Thoracic aorta (tissue), 2 donors: ENCODE measurements at regions not wholly inside any gene's neighbourhood (a gene's known extent, or its start where the extent isn't known, plus 50 kb on each side); places are given as distances from the start of the nearest gene placed in this dataset.

Experiments used
- ATAC-seq: fragments of 150-250 bp; one replicate; pipeline ENCODE4 v1.8.0; 2017; ENCODE audit warnings: low read depth; ENCODE audit not compliant: insufficient number of reproducible peaks, low FRiP score
- DNase-seq: peaks from one replicate; pipeline ENCODE4 v3.0.0-alpha.2; 2020; ENCODE audit warnings: low spot score
- H3K27ac ChIP-seq, 2 donors: fragments of 200-600 bp; sonication (generic); 1 replicate in 1 of 2; 2 replicates in 1 of 2; pipeline ENCODE4 v1.5.1; 2016; ENCODE audit warnings: mild to moderate bottlenecking in 2 of 2, moderate library complexity in 2 of 2
- H3K27me3 ChIP-seq: fragments of 200-600 bp; sonication (generic); replicated peaks from 2 replicates; pipeline ENCODE4 v1.6.0; 2016; ENCODE audit warnings: mild to moderate bottlenecking; ENCODE audit not compliant: insufficient read depth
- H3K36me3 ChIP-seq: fragments of 200-600 bp; sonication (generic); one replicate; pipeline ENCODE4 v1.5.1; 2016
- H3K4me1 ChIP-seq, 2 donors: fragments of 200-600 bp; sonication (generic); 1 replicate in 1 of 2; 2 replicates in 1 of 2; pipeline versions ENCODE4 v1.5.1 to v1.6.0; 2016; ENCODE audit warnings: low read depth in 2 of 2, mild to moderate bottlenecking in 1 of 2; ENCODE audit not compliant: control insufficient read depth in 1 of 2
- H3K4me3 ChIP-seq: fragments of 200-600 bp; sonication (generic); 2 replicates; pipeline ENCODE4 v1.5.1; 2016; ENCODE audit warnings: mild to moderate bottlenecking
- H3K9me3 ChIP-seq: fragments of 200-600 bp; sonication (generic); 2 replicates; pipeline ENCODE4 v1.5.1; 2016
- TF ChIP-seq, protein P1 (sequence below): fragments of 200-600 bp; sonication (generic); IDR thresholded peaks from one replicate; pipeline ENCODE4 v1.5.1; 2019; ENCODE audit warnings: antibody characterized with exemption

DNA sequence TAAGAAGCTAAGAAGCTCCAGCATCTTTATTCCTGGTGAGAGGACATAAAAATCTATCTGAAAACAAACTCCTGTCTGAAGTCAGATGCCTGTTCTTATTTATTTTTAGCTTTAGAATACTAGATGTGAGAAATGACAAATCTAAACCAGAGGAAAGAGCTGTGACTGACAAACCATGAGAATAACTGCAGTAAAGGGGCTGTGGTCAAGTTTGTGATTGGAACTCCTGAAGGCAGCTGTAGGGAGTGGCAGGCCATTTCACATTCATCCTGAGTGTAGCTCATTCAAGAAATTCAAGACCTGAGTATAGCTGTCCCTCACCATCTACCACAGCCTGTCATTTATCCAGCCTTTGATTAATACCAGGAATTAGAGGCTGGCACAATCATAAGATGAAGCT, 718.8 kb downstream of the BRINP1 start:
- TF ChIP-seq, protein P1, sequence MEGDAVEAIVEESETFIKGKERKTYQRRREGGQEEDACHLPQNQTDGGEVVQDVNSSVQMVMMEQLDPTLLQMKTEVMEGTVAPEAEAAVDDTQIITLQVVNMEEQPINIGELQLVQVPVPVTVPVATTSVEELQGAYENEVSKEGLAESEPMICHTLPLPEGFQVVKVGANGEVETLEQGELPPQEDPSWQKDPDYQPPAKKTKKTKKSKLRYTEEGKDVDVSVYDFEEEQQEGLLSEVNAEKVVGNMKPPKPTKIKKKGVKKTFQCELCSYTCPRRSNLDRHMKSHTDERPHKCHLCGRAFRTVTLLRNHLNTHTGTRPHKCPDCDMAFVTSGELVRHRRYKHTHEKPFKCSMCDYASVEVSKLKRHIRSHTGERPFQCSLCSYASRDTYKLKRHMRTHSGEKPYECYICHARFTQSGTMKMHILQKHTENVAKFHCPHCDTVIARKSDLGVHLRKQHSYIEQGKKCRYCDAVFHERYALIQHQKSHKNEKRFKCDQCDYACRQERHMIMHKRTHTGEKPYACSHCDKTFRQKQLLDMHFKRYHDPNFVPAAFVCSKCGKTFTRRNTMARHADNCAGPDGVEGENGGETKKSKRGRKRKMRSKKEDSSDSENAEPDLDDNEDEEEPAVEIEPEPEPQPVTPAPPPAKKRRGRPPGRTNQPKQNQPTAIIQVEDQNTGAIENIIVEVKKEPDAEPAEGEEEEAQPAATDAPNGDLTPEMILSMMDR: no peak
- Histone ChIP-seq H3K27me3 (no peaks in the 10 kb centered on the region), H3K27ac (no peak overlapping the region), H3K36me3 (no peaks in the 10 kb centered on the region), H3K4me1 (no peaks in the 10 kb centered on the region), H3K4me3 (no peak overlapping the region), H3K9me3 (peaks cover 8% of the 10 kb centered on the region)
- ATAC-seq: no peak
- DNase-seq: no peak

DNA sequence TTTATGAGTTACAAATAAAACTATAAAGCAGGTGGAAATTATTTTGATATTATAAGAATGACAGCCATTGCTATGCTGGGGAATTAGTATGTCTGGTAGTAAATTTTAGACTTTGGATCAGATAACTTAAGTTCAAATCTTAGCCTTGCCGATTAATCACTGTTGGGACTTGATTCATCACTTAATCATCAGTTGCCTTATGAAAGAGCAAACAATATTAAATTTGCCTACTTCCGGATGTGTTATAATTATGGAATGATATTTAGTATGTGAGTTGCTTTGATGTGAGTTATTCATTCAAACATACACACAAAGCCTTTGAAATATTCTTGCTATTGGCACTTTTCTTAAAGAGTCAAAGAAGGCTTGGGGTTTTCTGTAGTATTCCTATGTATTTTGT, 717.7 kb downstream of the BRINP1 start:
- H3K27me3 ChIP-seq: no peaks in the 10 kb centered on the region
- H3K4me3 ChIP-seq: no peak overlapping the region
- H3K36me3 ChIP-seq: no peaks in the 10 kb centered on the region
- H3K4me1 ChIP-seq: no peaks in the 10 kb centered on the region
- no peak overlapping the region for H3K27ac ChIP-seq
- no peak for DNase-seq
- peaks cover under 1% of the 10 kb centered on the region for H3K9me3 ChIP-seq
- no peak for ATAC-seq
- TF ChIP-seq, protein P1: no peak

DNA sequence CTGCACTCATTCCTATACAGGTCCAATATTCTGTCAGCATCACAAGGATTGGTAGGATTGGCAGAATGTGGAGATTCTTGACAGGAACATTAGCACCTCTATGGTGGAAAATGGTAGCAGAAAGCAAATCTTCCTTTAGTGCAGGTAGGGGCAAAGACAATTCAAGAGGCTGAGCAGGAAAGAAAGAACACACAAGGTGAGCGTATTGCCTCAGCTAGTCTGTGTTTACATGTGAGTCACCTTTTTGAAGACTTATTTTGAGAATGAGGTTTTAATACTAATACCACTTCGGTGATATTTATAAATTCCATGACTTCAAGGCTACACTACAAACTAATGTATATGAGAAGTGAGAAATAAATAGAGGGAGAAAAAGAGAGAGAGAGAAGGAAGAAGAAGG, 717.0 kb downstream of the BRINP1 start:
- no peak for DNase-seq
- Histone ChIP-seq H3K4me3 (no peak overlapping the region), H3K27me3 (no peaks in the 10 kb centered on the region), H3K4me1 (no peaks in the 10 kb centered on the region), H3K27ac (no peak overlapping the region), H3K36me3 (no peaks in the 10 kb centered on the region), H3K9me3 (no peaks in the 10 kb centered on the region)
- ATAC-seq: no peak
- TF ChIP-seq, protein P1: no peak

DNA sequence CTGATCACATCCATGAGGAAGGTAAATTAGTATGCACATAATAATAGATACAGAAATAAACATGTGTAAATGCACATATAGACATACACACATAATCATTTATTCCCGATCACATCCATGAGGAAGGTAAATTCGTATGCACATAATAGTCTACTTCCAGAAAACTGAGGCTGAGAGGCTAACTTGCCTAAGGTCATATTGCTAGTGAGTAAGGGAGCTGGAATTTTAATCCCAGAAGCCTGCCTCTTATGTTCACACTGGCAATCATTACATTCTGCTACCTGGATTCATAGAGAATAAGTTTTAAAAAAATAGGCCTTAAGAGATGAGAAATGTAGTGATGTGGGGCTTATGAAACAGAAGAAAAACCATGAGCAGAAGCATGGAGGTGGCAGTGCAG, 716.3 kb downstream of the BRINP1 start:
- H3K9me3 ChIP-seq: no peaks in the 10 kb centered on the region
- H3K36me3 ChIP-seq: no peaks in the 10 kb centered on the region
- DNase-seq: no peak
- ATAC-seq: no peak
- H3K4me1 ChIP-seq: no peaks in the 10 kb centered on the region
- TF ChIP-seq, protein P1: no peak
- H3K4me3 ChIP-seq: no peak overlapping the region
- no peaks in the 10 kb centered on the region for H3K27me3 ChIP-seq
- H3K27ac ChIP-seq: no peak overlapping the region

DNA sequence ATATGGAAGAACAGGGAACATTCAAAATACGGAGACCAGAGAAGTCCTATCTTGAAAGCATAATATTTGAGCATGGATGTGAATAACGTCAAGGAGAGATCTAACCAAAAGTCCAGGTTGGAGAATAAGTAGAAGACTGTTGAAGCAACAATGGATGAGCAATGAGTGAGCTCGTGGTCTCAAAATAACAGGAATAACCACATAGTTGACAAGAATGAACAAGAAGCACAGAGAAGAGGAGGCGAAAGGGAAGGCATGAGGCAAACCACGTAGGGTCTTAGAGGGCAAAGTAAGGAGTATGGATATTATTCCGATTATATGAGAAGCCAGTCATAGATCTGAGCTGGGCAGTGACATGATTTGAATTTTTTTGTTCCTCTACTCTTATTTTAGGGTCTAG, 710.2 kb downstream of the BRINP1 start:
- Histone ChIP-seq H3K9me3 (no peaks in the 10 kb centered on the region), H3K4me1 (no peaks in the 10 kb centered on the region), H3K4me3 (no peak overlapping the region), H3K27ac (no peak overlapping the region), H3K27me3 (no peaks in the 10 kb centered on the region), H3K36me3 (no peaks in the 10 kb centered on the region)
- no peak for ATAC-seq
- TF ChIP-seq, protein P1: no peak
- no peak for DNase-seq
